ENCODE measurements at regions not wholly inside any gene's neighbourhood (a gene's known extent, or its start where the extent isn't known, plus 50 kb on each side); places are given as distances from the start of the nearest gene placed in this dataset.

- DNase-seq (ENCODE audit: low read depth in 6 of 9, low spot score in 9 of 9) = no peak
- no peak overlapping the region for H3K4me3 ChIP-seq (ENCODE audit: low read length in 2 of 2)
- no peaks in the 10 kb centered on the region for H3K4me1 ChIP-seq (ENCODE audit: control insufficient read depth in 2 of 2, insufficient read depth in 2 of 2, low read length in 2 of 2)
- no peaks in the 10 kb centered on the region for H3K27me3 ChIP-seq (ENCODE audit: control insufficient read depth in 2 of 2, insufficient read depth in 1 of 2, low read length in 1 of 2)
- no peaks in the 10 kb centered on the region for H3K9me3 ChIP-seq (ENCODE audit: control insufficient read depth in 2 of 2, insufficient read depth in 1 of 2, low read length in 1 of 2)
- no peak overlapping the region for H3K27ac ChIP-seq (ENCODE audit: low read depth in 1 of 2, low read length in 1 of 2)
- 90% methylated on average over 9 of the region's 9 CpGs for WGBS
- H3K36me3 ChIP-seq (ENCODE audit: control insufficient read depth in 2 of 2, insufficient read depth in 2 of 2, low read length in 1 of 2) = no peaks in the 10 kb centered on the region
Measured at GRCh38 chr11:133618544-133618943, 86.2 kb upstream of the OPCML start.

GRCh38 chr11:133608496-133608895 lies 76.2 kb upstream of the OPCML start:
- Histone ChIP-seq H3K9me3 (ENCODE audit: control insufficient read depth in 2 of 2, insufficient read depth in 1 of 2, low read length in 1 of 2) (no peaks in the 10 kb centered on the region), H3K36me3 (ENCODE audit: control insufficient read depth in 2 of 2, insufficient read depth in 2 of 2, low read length in 1 of 2) (no peaks in the 10 kb centered on the region), H3K4me3 (ENCODE audit: low read length in 2 of 2) (no peak overlapping the region), H3K27me3 (ENCODE audit: control insufficient read depth in 2 of 2, insufficient read depth in 1 of 2, low read length in 1 of 2) (no peaks in the 10 kb centered on the region), H3K27ac (ENCODE audit: low read depth in 1 of 2, low read length in 1 of 2) (no peak overlapping the region), H3K4me1 (ENCODE audit: control insufficient read depth in 2 of 2, insufficient read depth in 2 of 2, low read length in 2 of 2) (no peaks in the 10 kb centered on the region)
- DNase-seq (ENCODE audit: low read depth in 6 of 9, low spot score in 9 of 9) = no peak
- 73% methylated on average over 2 of the region's 2 CpGs for whole genome bisulfite sequencing

GRCh38 chr11:133606124-133606523 lies 73.8 kb upstream of the OPCML start:
- no peaks in the 10 kb centered on the region for H3K36me3 ChIP-seq (ENCODE audit: control insufficient read depth in 2 of 2, insufficient read depth in 2 of 2, low read length in 1 of 2)
- H3K4me3 ChIP-seq (ENCODE audit: low read length in 2 of 2) = no peak overlapping the region
- H3K9me3 ChIP-seq (ENCODE audit: control insufficient read depth in 2 of 2, insufficient read depth in 1 of 2, low read length in 1 of 2) = no peaks in the 10 kb centered on the region
- no peaks in the 10 kb centered on the region for H3K27me3 ChIP-seq (ENCODE audit: control insufficient read depth in 2 of 2, insufficient read depth in 1 of 2, low read length in 1 of 2)
- no peak for DNase-seq (ENCODE audit: low read depth in 6 of 9, low spot score in 9 of 9)
- 90% methylated on average over 3 of the region's 3 CpGs for WGBS
- no peaks in the 10 kb centered on the region for H3K4me1 ChIP-seq (ENCODE audit: control insufficient read depth in 2 of 2, insufficient read depth in 2 of 2, low read length in 2 of 2)
- H3K27ac ChIP-seq (ENCODE audit: low read depth in 1 of 2, low read length in 1 of 2) = no peak overlapping the region

GRCh38 chr11:133605482-133605881 lies 73.2 kb upstream of the OPCML start:
- Histone ChIP-seq H3K36me3 (ENCODE audit: control insufficient read depth in 2 of 2, insufficient read depth in 2 of 2, low read length in 1 of 2) (no peaks in the 10 kb centered on the region), H3K9me3 (ENCODE audit: control insufficient read depth in 2 of 2, insufficient read depth in 1 of 2, low read length in 1 of 2) (no peaks in the 10 kb centered on the region), H3K27ac (ENCODE audit: low read depth in 1 of 2, low read length in 1 of 2) (no peak overlapping the region), H3K4me1 (ENCODE audit: control insufficient read depth in 2 of 2, insufficient read depth in 2 of 2, low read length in 2 of 2) (no peaks in the 10 kb centered on the region), H3K4me3 (ENCODE audit: low read length in 2 of 2) (no peak overlapping the region), H3K27me3 (ENCODE audit: control insufficient read depth in 2 of 2, insufficient read depth in 1 of 2, low read length in 1 of 2) (no peaks in the 10 kb centered on the region)
- WGBS = 65% methylated on average over 2 of the region's 2 CpGs
- DNase-seq (ENCODE audit: low read depth in 6 of 9, low spot score in 9 of 9) = no peak

- Histone ChIP-seq H3K27me3 (ENCODE audit: control insufficient read depth in 2 of 2, insufficient read depth in 1 of 2, low read length in 1 of 2) (no peaks in the 10 kb centered on the region), H3K27ac (ENCODE audit: low read depth in 1 of 2, low read length in 1 of 2) (no peak overlapping the region), H3K36me3 (ENCODE audit: control insufficient read depth in 2 of 2, insufficient read depth in 2 of 2, low read length in 1 of 2) (no peaks in the 10 kb centered on the region), H3K4me3 (ENCODE audit: low read length in 2 of 2) (no peak overlapping the region), H3K4me1 (ENCODE audit: control insufficient read depth in 2 of 2, insufficient read depth in 2 of 2, low read length in 2 of 2) (no peaks in the 10 kb centered on the region), H3K9me3 (ENCODE audit: control insufficient read depth in 2 of 2, insufficient read depth in 1 of 2, low read length in 1 of 2) (no peaks in the 10 kb centered on the region)
- DNase-seq (ENCODE audit: low read depth in 6 of 9, low spot score in 9 of 9) = no peak
- WGBS = 87% methylated on average over 3 of the region's 3 CpGs
Measured at GRCh38 chr11:133601641-133602040, 69.3 kb upstream of the OPCML start.

- Histone ChIP-seq H3K4me1 (ENCODE audit: control insufficient read depth in 2 of 2, insufficient read depth in 2 of 2, low read length in 2 of 2) (no peaks in the 10 kb centered on the region), H3K36me3 (ENCODE audit: control insufficient read depth in 2 of 2, insufficient read depth in 2 of 2, low read length in 1 of 2) (no peaks in the 10 kb centered on the region), H3K9me3 (ENCODE audit: control insufficient read depth in 2 of 2, insufficient read depth in 1 of 2, low read length in 1 of 2) (no peaks in the 10 kb centered on the region), H3K27ac (ENCODE audit: low read depth in 1 of 2, low read length in 1 of 2) (no peak overlapping the region), H3K4me3 (ENCODE audit: low read length in 2 of 2) (no peak overlapping the region), H3K27me3 (ENCODE audit: control insufficient read depth in 2 of 2, insufficient read depth in 1 of 2, low read length in 1 of 2) (no peaks in the 10 kb centered on the region)
- WGBS = 50% methylated on average over 6 of the region's 6 CpGs
- DNase-seq (ENCODE audit: low read depth in 6 of 9, low spot score in 9 of 9) = no peak
Measured at GRCh38 chr11:133600786-133601185, 68.5 kb upstream of the OPCML start.

GRCh38 chr11:133600306-133600705 lies 68.0 kb upstream of the OPCML start:
- Histone ChIP-seq H3K9me3 (ENCODE audit: control insufficient read depth in 2 of 2, insufficient read depth in 1 of 2, low read length in 1 of 2) (no peaks in the 10 kb centered on the region), H3K27ac (ENCODE audit: low read depth in 1 of 2, low read length in 1 of 2) (no peak overlapping the region), H3K4me3 (ENCODE audit: low read length in 2 of 2) (no peak overlapping the region), H3K27me3 (ENCODE audit: control insufficient read depth in 2 of 2, insufficient read depth in 1 of 2, low read length in 1 of 2) (no peaks in the 10 kb centered on the region), H3K4me1 (ENCODE audit: control insufficient read depth in 2 of 2, insufficient read depth in 2 of 2, low read length in 2 of 2) (no peaks in the 10 kb centered on the region), H3K36me3 (ENCODE audit: control insufficient read depth in 2 of 2, insufficient read depth in 2 of 2, low read length in 1 of 2) (no peaks in the 10 kb centered on the region)
- DNase-seq (ENCODE audit: low read depth in 6 of 9, low spot score in 9 of 9) = no peak
- WGBS = 94% methylated on average over 5 of the region's 5 CpGs

- 74% methylated on average over 3 of the region's 3 CpGs for WGBS
- Histone ChIP-seq H3K4me1 (ENCODE audit: control insufficient read depth in 2 of 2, insufficient read depth in 2 of 2, low read length in 2 of 2) (no peaks in the 10 kb centered on the region), H3K9me3 (ENCODE audit: control insufficient read depth in 2 of 2, insufficient read depth in 1 of 2, low read length in 1 of 2) (no peaks in the 10 kb centered on the region), H3K27me3 (ENCODE audit: control insufficient read depth in 2 of 2, insufficient read depth in 1 of 2, low read length in 1 of 2) (no peaks in the 10 kb centered on the region), H3K4me3 (ENCODE audit: low read length in 2 of 2) (no peak overlapping the region), H3K36me3 (ENCODE audit: control insufficient read depth in 2 of 2, insufficient read depth in 2 of 2, low read length in 1 of 2) (no peaks in the 10 kb centered on the region), H3K27ac (ENCODE audit: low read depth in 1 of 2, low read length in 1 of 2) (no peak overlapping the region)
- no peak for DNase-seq (ENCODE audit: low read depth in 6 of 9, low spot score in 9 of 9)
Measured at GRCh38 chr11:133598906-133599305, 66.6 kb upstream of the OPCML start.

GRCh38 chr11:133597236-133597635 lies 64.9 kb upstream of the OPCML start:
- no peak for DNase-seq (ENCODE audit: low read depth in 6 of 9, low spot score in 9 of 9)
- Histone ChIP-seq H3K4me3 (ENCODE audit: low read length in 2 of 2) (no peak overlapping the region), H3K27me3 (ENCODE audit: control insufficient read depth in 2 of 2, insufficient read depth in 1 of 2, low read length in 1 of 2) (no peaks in the 10 kb centered on the region), H3K27ac (ENCODE audit: low read depth in 1 of 2, low read length in 1 of 2) (no peak overlapping the region), H3K9me3 (ENCODE audit: control insufficient read depth in 2 of 2, insufficient read depth in 1 of 2, low read length in 1 of 2) (no peaks in the 10 kb centered on the region), H3K36me3 (ENCODE audit: control insufficient read depth in 2 of 2, insufficient read depth in 2 of 2, low read length in 1 of 2) (no peaks in the 10 kb centered on the region), H3K4me1 (ENCODE audit: control insufficient read depth in 2 of 2, insufficient read depth in 2 of 2, low read length in 2 of 2) (no peaks in the 10 kb centered on the region)
- 93% methylated on average over 3 of the region's 3 CpGs for WGBS

GRCh38 chr11:133595998-133596590 lies 63.8 kb upstream of the OPCML start:
- WGBS = 93% methylated on average over 21 of the region's 21 CpGs

More at GRCh38 chr11:133595998-133596590, 63.8 kb upstream of the OPCML start:
- no peak for DNase-seq (ENCODE audit: low read depth in 6 of 9, low spot score in 9 of 9)
- no peaks in the 10 kb centered on the region for H3K4me1 ChIP-seq (ENCODE audit: control insufficient read depth in 2 of 2, insufficient read depth in 2 of 2, low read length in 2 of 2)
- H3K27ac ChIP-seq (ENCODE audit: low read depth in 1 of 2, low read length in 1 of 2) = no peak overlapping the region
- no peaks in the 10 kb centered on the region for H3K27me3 ChIP-seq (ENCODE audit: control insufficient read depth in 2 of 2, insufficient read depth in 1 of 2, low read length in 1 of 2)
- H3K4me3 ChIP-seq (ENCODE audit: low read length in 2 of 2) = no peak overlapping the region
- H3K9me3 ChIP-seq (ENCODE audit: control insufficient read depth in 2 of 2, insufficient read depth in 1 of 2, low read length in 1 of 2) = no peaks in the 10 kb centered on the region
- no peaks in the 10 kb centered on the region for H3K36me3 ChIP-seq (ENCODE audit: control insufficient read depth in 2 of 2, insufficient read depth in 2 of 2, low read length in 1 of 2)
